CD4-positive, alpha-beta T cell (primary cell): ENCODE measurements at regions not wholly inside any gene's neighbourhood (a gene's known extent, or its start where the extent isn't known, plus 50 kb on each side); places are given as distances from the start of the nearest gene placed in this dataset.

Experiments used
- ATAC-seq: fragments of 200-7000 bp; cut with Tn5 transposase; one replicate; pipeline ENCODE4 v1.10.0; 2022; ENCODE audit warnings: mild to moderate bottlenecking; ENCODE audit not compliant: poor library complexity
- CTCF ChIA-PET: fragments of 350-600 bp; sonication (Branson Sonifier 250); formaldehyde crosslinking; loops from one replicate; lab custom pipeline; 2021; ENCODE audit warnings: antibody characterized with exemption, inconsistent platforms; lab: Charles Lee
- POLR2A ChIA-PET: fragments of 350-600 bp; sonication (Branson Sonifier 250); formaldehyde crosslinking; loops from one replicate; lab custom pipeline; 2021; ENCODE audit warnings: antibody characterized with exemption, inconsistent platforms; lab: Charles Lee
- DNase-seq, 14 experiments: peaks; one replicate each; pipeline ENCODE4 v3.0.0-alpha.2; 2013 to 2020; ENCODE audit warnings: mixed read lengths in 2 of 14
- H3K27ac ChIP-seq, 2 donors: one replicate each; pipeline versions ENCODE4 v1.5.1 to v1.7.0; 2013; ENCODE audit warnings: low read length in 2 of 2, low read depth in 1 of 2, mild to moderate bottlenecking in 1 of 2
- H3K27me3 ChIP-seq, 2 experiments: 1 replicate in 1 of 2; 2 replicates in 1 of 2; pipeline versions ENCODE4 v1.6.1 to v1.7.0; 2013; ENCODE audit warnings: low read length in 2 of 2, control low read depth in 1 of 2, mild to moderate bottlenecking in 1 of 2, moderate library complexity in 1 of 2; ENCODE audit not compliant: insufficient read depth in 2 of 2, control insufficient read depth in 1 of 2
- H3K36me3 ChIP-seq: one replicate; pipeline ENCODE4 v1.6.1; 2013; ENCODE audit warnings: low read length, control low read depth; ENCODE audit not compliant: insufficient read depth
- H3K4me1 ChIP-seq: one replicate; pipeline ENCODE4 v1.6.1; 2013; ENCODE audit warnings: low read length, control low read depth; ENCODE audit not compliant: insufficient read depth
- H3K4me3 ChIP-seq: one replicate; pipeline ENCODE4 v1.5.1; 2013; ENCODE audit warnings: mild to moderate bottlenecking, low read length, moderate library complexity
- H3K9me3 ChIP-seq, 2 experiments: 1 replicate in 1 of 2; 2 replicates in 1 of 2; pipeline versions ENCODE4 v1.6.1 to v1.7.0; 2013; ENCODE audit warnings: low read length in 2 of 2, mild to moderate bottlenecking in 2 of 2, control low read depth in 1 of 2, moderate library complexity in 1 of 2; ENCODE audit not compliant: control insufficient read depth in 1 of 2, insufficient read depth in 1 of 2
- H3K27ac Mint-ChIP-seq: one replicate; pipeline ENCODE4 v1.8.0; 2020; ENCODE audit warnings: mixed read lengths
- H3K27me3 Mint-ChIP-seq: one replicate; pipeline ENCODE4 v1.8.0; 2021; ENCODE audit warnings: mixed read lengths
- H3K36me3 Mint-ChIP-seq: one replicate; pipeline ENCODE4 v1.8.0; 2021; ENCODE audit warnings: low read depth, mixed read lengths
- H3K4me1 Mint-ChIP-seq: one replicate; pipeline ENCODE4 v1.8.0; 2021; ENCODE audit warnings: low read depth, mixed read lengths
- H3K4me3 Mint-ChIP-seq: one replicate; pipeline ENCODE4 v1.8.0; 2020; ENCODE audit warnings: mild to moderate bottlenecking, mixed read lengths
- H3K9me3 Mint-ChIP-seq: one replicate; pipeline ENCODE4 v1.8.0; 2020; ENCODE audit warnings: mixed read lengths
- CTCF ChIP-seq: fragments of 200-600 bp; IDR thresholded peaks from one replicate; pipeline ENCODE4 v1.8.0; 2022; ENCODE audit warnings: antibody characterized with exemption, mild to moderate bottlenecking
- intact Hi-C, 2 experiments: fragments of 100-400 bp; cut with DNase I in 1 of 2; cut with micrococcal nuclease in 1 of 2; formaldehyde crosslinking; loops; one replicate each; pipeline versions ENCODE4 v1.15.1 to v1.9.0; 2023 to 2025; cut with DNase I, micrococcal nuclease

GRCh38 chr21:41579692-41580091 is 71.7 kb upstream of the TMPRSS2 start:
- peaks cover 9% of the 10 kb centered on the region for H3K27me3 Mint-ChIP-seq
- Histone ChIP-seq H3K27ac (no peak overlapping the region), H3K4me1 (no peaks in the 10 kb centered on the region), H3K9me3 (peaks cover 4 to 17% of the 10 kb centered on the region in 2 experiments), H3K4me3 (no peak overlapping the region), H3K27me3 (peaks cover 0 to 3% of the 10 kb centered on the region in 2 experiments), H3K36me3 (no peaks in the 10 kb centered on the region)
- H3K27ac Mint-ChIP-seq: no peak overlapping the region
- no peaks in the 10 kb centered on the region for H3K36me3 Mint-ChIP-seq
- ChIA-PET CTCF (no interaction called here), POLR2A (no interaction called here)
- no peak for ATAC-seq
- peaks cover 10% of the 10 kb centered on the region for H3K9me3 Mint-ChIP-seq
- intact Hi-C loops: no loop called here
- TF ChIP-seq CTCF: no peak
- no peaks in the 10 kb centered on the region for H3K4me1 Mint-ChIP-seq
- no peak overlapping the region for H3K4me3 Mint-ChIP-seq
- no peak for DNase-seq

GRCh38 chr21:41578716-41579115 is 70.8 kb upstream of the TMPRSS2 start:
- ChIA-PET POLR2A (no interaction called here), CTCF (no interaction called here)
- Histone ChIP-seq H3K9me3 (peaks cover 4 to 17% of the 10 kb centered on the region in 2 experiments), H3K36me3 (no peaks in the 10 kb centered on the region), H3K4me1 (no peaks in the 10 kb centered on the region), H3K4me3 (no peak overlapping the region), H3K27me3 (peaks cover 0 to 3% of the 10 kb centered on the region in 2 experiments), H3K27ac (no peak overlapping the region)
- no peak for ATAC-seq
- TF ChIP-seq CTCF: no peak
- DNase-seq: no peak
- H3K4me3 Mint-ChIP-seq: no peak overlapping the region
- H3K27me3 Mint-ChIP-seq: peaks cover 14% of the 10 kb centered on the region
- H3K9me3 Mint-ChIP-seq: peaks cover 10% of the 10 kb centered on the region
- H3K36me3 Mint-ChIP-seq: no peaks in the 10 kb centered on the region
- H3K27ac Mint-ChIP-seq: no peak overlapping the region
- no peaks in the 10 kb centered on the region for H3K4me1 Mint-ChIP-seq
- intact Hi-C loops: no loop called here

DNA sequence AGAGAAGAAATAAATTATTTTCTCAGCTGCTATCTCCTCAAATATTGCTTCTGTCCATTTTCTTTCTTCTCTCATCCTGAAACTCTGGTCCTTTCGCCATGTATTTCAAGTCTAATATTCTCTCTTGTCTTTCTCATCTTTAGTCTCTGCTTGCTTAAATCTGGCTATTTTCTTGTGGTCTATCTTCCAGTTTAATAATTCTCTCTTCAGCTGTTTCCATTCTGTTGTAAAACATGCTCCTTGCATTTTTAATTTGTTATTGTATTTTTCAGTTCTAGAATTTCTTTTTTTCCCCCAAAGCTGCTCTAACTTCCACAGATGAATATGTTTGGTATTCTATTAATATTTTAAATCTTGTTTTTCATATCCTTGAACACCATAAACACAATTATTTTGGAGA is 70.1 kb upstream of the TMPRSS2 start:
- H3K4me3 Mint-ChIP-seq: no peak overlapping the region
- Histone ChIP-seq H3K27ac (no peak overlapping the region), H3K4me1 (no peaks in the 10 kb centered on the region), H3K4me3 (no peak overlapping the region), H3K27me3 (no peaks in the 10 kb centered on the region), H3K9me3 (peaks cover 0 to 17% of the 10 kb centered on the region in 2 experiments), H3K36me3 (no peaks in the 10 kb centered on the region)
- POLR2A ChIA-PET: no interaction called here
- CTCF ChIA-PET: no interaction called here
- peaks cover 14% of the 10 kb centered on the region for H3K27me3 Mint-ChIP-seq
- H3K27ac Mint-ChIP-seq: no peak overlapping the region
- H3K4me1 Mint-ChIP-seq: no peaks in the 10 kb centered on the region
- no peak for DNase-seq
- H3K9me3 Mint-ChIP-seq: peaks cover 10% of the 10 kb centered on the region
- no peak for TF ChIP-seq CTCF
- H3K36me3 Mint-ChIP-seq: no peaks in the 10 kb centered on the region
- intact Hi-C loops: no loop called here
- no peak for ATAC-seq
